ENCODE measurements at regions not wholly inside any gene's neighbourhood (a gene's known extent, or its start where the extent isn't known, plus 50 kb on each side); places are given as distances from the start of the nearest gene placed in this dataset.

DNA sequence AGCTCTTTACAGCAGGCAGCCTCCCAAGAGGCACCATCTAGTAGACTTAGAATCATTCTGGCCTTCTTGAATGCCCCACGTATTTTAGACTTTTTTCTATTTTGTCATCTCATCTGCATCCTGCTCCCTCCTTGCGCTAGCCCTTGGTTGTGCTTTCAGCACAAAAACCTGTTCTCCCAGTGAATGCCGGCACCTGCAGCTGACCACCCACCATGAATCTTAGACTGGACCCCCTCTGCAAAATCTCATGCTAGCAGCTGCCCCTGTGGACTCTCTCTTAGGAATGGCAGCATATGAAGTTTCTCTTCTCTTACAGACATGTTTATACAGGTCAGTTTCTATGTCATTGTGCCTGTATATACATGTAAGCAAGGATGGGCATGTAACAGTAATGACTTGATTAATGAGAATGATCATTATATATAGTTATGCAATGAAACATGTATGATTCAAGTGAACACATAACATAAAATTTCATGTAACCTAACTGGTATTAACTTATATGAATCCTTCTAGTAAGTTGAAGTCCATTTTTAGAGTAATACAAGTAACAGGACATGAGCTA lies 159.8 kb downstream of the SUCLG1 start:
- no peak for DNase-seq (ENCODE audit: low read depth, low spot score)
- no peak overlapping the region for H3K4me3 ChIP-seq
- H3K9ac ChIP-seq (ENCODE audit: insufficient read length), result no peak overlapping the region
- no peaks in the 10 kb centered on the region for H3K9me3 ChIP-seq (ENCODE audit: low read depth, low read length)
- H3K36me3 ChIP-seq (ENCODE audit: insufficient read depth, low read length), result no peaks in the 10 kb centered on the region
- no peak overlapping the region for H3K27ac ChIP-seq
- TF ChIP-seq FOXP2 (optimal IDR thresholded peaks at IDR 0.05; ENCODE audit: control extremely low read depth, extremely low read length, insufficient read depth) (no peak), POLR2AphosphoS5 (IDR thresholded peaks at IDR 0.05; ENCODE audit: borderline replicate concordance, low read depth, low read length) (no peak), EZH2 (IDR thresholded peaks at IDR 0.05) (no peak)

DNA sequence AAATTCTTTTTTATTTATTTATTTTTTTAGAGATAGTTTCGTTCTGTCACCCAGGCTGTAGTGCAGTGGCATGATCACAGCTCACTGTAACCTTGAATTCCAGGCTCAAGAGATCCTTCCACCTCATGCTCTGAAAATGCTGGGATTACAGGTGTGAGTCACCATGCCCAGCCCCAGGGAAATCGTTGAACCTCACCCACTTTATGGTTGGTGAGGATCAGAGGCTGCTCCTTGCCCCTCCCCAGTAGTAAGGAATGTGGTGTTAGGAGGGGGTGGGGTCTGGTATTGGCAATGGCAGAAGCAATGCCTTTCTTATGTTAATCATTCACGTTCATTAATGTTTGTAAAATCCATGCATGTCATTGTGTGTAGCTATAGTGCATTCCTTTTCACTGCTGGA lies 161.9 kb downstream of the SUCLG1 start:
- no peak for TF ChIP-seq POLR2AphosphoS5 (IDR thresholded peaks at IDR 0.05; ENCODE audit: borderline replicate concordance, low read depth, low read length)
- no peak for TF ChIP-seq FOXP2 (optimal IDR thresholded peaks at IDR 0.05; ENCODE audit: control extremely low read depth, extremely low read length, insufficient read depth)
- TF ChIP-seq EZH2 (IDR thresholded peaks at IDR 0.05), result no peak
- Histone ChIP-seq H3K36me3 (ENCODE audit: insufficient read depth, low read length) (no peaks in the 10 kb centered on the region), H3K9me3 (ENCODE audit: low read depth, low read length) (no peaks in the 10 kb centered on the region), H3K9ac (ENCODE audit: insufficient read length) (no peak overlapping the region), H3K4me3 (no peak overlapping the region), H3K27ac (no peak overlapping the region)
- no peak for DNase-seq (ENCODE audit: low read depth, low spot score)

DNA sequence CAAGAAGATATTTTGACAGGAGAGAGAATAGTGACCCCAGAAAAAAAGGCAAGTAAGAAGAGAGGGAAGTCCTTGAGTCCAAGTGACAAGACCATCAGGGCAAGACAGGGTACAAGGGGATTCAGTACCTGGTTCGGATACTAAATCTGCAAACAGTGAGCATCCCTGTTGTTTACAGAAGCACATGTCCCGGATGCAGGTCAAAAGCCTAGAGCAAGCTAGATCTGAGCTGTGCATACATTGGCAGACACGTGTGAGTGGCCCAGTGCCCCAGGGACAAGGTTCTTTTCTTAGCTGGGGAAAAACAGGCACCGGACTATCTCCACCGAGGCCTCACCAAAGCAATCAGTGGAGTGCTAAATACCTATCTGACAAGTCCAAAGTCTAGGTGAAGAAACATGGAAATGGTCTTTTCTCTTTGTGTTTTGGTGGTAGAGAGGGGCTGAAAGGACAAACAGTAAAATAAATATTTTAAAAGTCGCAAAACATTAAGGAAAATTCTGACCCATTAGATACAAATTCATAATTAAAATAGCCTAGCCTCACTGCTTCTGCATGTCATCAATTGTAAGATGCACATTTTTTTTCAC lies 165.2 kb downstream of the SUCLG1 start:
- DNase-seq (ENCODE audit: low read depth, low spot score), result no peak
- Histone ChIP-seq H3K27ac (no peak overlapping the region), H3K9ac (ENCODE audit: insufficient read length) (no peak overlapping the region), H3K9me3 (ENCODE audit: low read depth, low read length) (no peaks in the 10 kb centered on the region), H3K4me3 (no peak overlapping the region), H3K36me3 (ENCODE audit: insufficient read depth, low read length) (no peaks in the 10 kb centered on the region)
- TF ChIP-seq EZH2 (IDR thresholded peaks at IDR 0.05), result no peak
- TF ChIP-seq FOXP2 (optimal IDR thresholded peaks at IDR 0.05; ENCODE audit: control extremely low read depth, extremely low read length, insufficient read depth), result no peak
- TF ChIP-seq POLR2AphosphoS5 (IDR thresholded peaks at IDR 0.05; ENCODE audit: borderline replicate concordance, low read depth, low read length), result no peak

DNA sequence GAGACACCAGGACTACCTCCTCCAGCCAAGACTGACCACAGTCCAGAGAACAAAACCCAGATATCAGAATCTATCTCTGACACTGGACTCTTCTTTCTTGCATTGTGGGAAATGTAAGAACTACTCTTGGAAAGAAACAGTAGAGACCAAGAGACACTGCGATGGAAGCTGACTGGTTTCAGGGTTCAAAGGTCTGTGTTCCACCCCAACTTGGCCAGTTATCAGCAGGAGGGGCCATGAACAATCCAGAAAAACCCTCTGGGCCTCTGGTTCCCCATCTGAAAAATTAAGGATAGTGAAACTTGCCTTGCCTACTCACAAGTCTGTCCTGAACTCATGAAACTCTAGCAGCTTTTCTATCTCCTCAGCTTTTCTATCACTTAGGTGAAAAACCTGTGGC lies 166.5 kb downstream of the SUCLG1 start:
- Histone ChIP-seq H3K9ac (ENCODE audit: insufficient read length) (no peak overlapping the region), H3K9me3 (ENCODE audit: low read depth, low read length) (no peaks in the 10 kb centered on the region), H3K27ac (no peak overlapping the region), H3K4me3 (no peak overlapping the region), H3K36me3 (ENCODE audit: insufficient read depth, low read length) (no peaks in the 10 kb centered on the region)
- DNase-seq (ENCODE audit: low read depth, low spot score), result no peak
- TF ChIP-seq POLR2AphosphoS5 (IDR thresholded peaks at IDR 0.05; ENCODE audit: borderline replicate concordance, low read depth, low read length) (no peak), EZH2 (IDR thresholded peaks at IDR 0.05) (no peak), FOXP2 (optimal IDR thresholded peaks at IDR 0.05; ENCODE audit: control extremely low read depth, extremely low read length, insufficient read depth) (no peak)

DNA sequence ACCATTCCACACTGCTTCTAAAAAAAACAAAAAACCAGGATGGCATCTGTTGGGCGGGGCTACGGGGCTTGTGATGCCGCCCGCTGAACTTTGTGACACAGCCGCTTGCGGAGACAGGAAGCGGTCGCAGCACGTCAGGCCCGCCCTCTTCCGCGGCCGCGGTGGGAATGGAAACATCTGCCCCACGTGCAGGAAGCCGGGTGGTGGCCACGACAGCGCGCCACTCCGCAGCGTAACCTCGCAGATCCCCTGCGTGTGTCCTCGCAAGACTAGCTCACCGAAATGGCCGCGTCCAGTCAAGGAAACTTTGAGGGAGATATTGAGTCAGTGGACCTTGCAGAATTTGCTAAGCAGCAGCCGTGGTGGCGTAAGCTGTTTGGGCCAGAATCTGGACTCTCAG lies 168.5 kb downstream of the SUCLG1 start:
- Histone ChIP-seq H3K9me3 (ENCODE audit: low read depth, low read length) (no peaks in the 10 kb centered on the region), H3K27ac (no peak overlapping the region), H3K9ac (ENCODE audit: insufficient read length) (no peak overlapping the region), H3K36me3 (ENCODE audit: insufficient read depth, low read length) (no peaks in the 10 kb centered on the region), H3K4me3 (no peak overlapping the region)
- DNase-seq (ENCODE audit: low read depth, low spot score), result no peak
- TF ChIP-seq POLR2AphosphoS5 (IDR thresholded peaks at IDR 0.05; ENCODE audit: borderline replicate concordance, low read depth, low read length), result no peak
- TF ChIP-seq FOXP2 (optimal IDR thresholded peaks at IDR 0.05; ENCODE audit: control extremely low read depth, extremely low read length, insufficient read depth), result no peak

DNA sequence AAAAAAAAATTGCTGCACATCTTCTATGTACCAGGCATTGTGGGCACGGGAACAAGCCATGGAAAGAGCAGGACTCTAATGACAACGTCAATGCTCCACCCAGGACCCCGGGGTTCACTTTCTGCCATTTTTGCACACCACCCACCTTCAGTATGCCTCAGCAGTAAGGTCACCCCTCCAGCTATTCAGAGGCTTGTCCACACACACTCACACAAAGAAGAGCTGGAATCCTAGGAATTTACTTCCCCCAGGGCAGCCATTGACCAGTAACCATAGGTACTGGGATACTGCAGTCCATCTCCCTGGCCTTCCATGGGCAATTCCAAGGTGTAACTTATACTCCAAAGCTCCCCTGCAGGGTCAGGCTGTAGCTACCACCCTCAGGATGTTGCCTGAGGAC lies 170.8 kb downstream of the SUCLG1 start:
- no peak for TF ChIP-seq POLR2AphosphoS5 (IDR thresholded peaks at IDR 0.05; ENCODE audit: borderline replicate concordance, low read depth, low read length)
- no peak for TF ChIP-seq FOXP2 (optimal IDR thresholded peaks at IDR 0.05; ENCODE audit: control extremely low read depth, extremely low read length, insufficient read depth)
- TF ChIP-seq EZH2 (IDR thresholded peaks at IDR 0.05), result no peak
- no peak overlapping the region for H3K4me3 ChIP-seq
- H3K9ac ChIP-seq (ENCODE audit: insufficient read length), result no peak overlapping the region
- no peak overlapping the region for H3K27ac ChIP-seq
- H3K9me3 ChIP-seq (ENCODE audit: low read depth, low read length), result no peaks in the 10 kb centered on the region
- H3K36me3 ChIP-seq (ENCODE audit: insufficient read depth, low read length), result no peaks in the 10 kb centered on the region
- no peak for DNase-seq (ENCODE audit: low read depth, low spot score)

DNA sequence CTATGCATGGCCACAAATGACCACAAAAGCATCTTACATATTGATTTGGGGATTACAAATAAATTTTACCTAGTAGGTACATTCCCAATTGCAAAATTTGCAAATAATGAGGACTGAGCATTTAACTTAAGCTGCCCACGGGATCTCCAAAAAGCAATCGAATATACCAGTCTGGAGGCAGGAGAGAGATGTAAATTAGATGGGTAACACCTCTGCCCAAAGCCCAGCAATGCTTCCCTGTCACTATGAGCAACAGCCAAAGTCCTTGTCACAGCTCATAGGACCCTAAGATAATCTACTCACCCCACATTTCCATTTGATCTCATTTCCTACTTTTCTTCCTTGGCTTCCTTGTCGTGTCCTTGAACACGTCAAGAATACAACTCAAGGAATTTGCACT lies 172.2 kb downstream of the SUCLG1 start:
- Histone ChIP-seq H3K27ac (no peak overlapping the region), H3K36me3 (ENCODE audit: insufficient read depth, low read length) (no peaks in the 10 kb centered on the region), H3K4me3 (no peak overlapping the region), H3K9me3 (ENCODE audit: low read depth, low read length) (no peaks in the 10 kb centered on the region), H3K9ac (ENCODE audit: insufficient read length) (no peak overlapping the region)
- no peak for TF ChIP-seq EZH2 (IDR thresholded peaks at IDR 0.05)
- TF ChIP-seq FOXP2 (optimal IDR thresholded peaks at IDR 0.05; ENCODE audit: control extremely low read depth, extremely low read length, insufficient read depth), result no peak
- TF ChIP-seq POLR2AphosphoS5 (IDR thresholded peaks at IDR 0.05; ENCODE audit: borderline replicate concordance, low read depth, low read length), result no peak
- no peak for DNase-seq (ENCODE audit: low read depth, low spot score)

DNA sequence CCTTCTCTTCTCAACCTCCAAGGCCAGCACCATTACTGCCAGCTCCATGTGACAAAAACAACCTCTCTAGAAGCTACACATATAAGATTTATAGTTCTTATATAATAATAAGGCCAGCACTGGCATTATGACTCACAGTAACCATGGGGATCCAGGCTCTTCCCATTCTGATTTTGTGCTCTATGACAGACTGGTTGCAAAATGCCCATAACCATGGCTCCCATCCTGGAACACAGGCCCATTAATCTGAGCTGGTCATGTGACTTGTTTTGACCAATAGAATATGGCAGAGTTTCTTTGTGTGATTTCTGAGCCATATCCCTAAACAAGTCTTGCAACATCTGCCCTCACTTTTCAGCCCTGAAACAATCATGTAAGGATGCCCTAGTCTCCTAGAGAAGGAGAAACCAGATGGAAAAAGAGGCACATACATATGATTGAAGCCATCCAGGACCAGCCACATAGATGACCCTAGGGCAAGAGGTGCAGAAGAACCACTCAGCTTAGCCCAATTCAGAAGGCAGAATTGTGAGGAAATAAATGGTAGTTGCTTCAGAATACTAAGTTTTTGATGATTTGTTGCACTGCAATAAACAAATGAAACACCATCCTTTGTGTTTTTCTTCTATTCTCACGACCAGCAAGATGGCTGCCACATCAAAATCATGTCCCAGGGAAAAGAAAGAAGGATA lies 173.9 kb downstream of the SUCLG1 start:
- Histone ChIP-seq H3K27ac (no peak overlapping the region), H3K4me3 (no peak overlapping the region), H3K9ac (ENCODE audit: insufficient read length) (no peak overlapping the region), H3K9me3 (ENCODE audit: low read depth, low read length) (no peaks in the 10 kb centered on the region), H3K36me3 (ENCODE audit: insufficient read depth, low read length) (no peaks in the 10 kb centered on the region)
- no peak for DNase-seq (ENCODE audit: low read depth, low spot score)
- TF ChIP-seq FOXP2 (optimal IDR thresholded peaks at IDR 0.05; ENCODE audit: control extremely low read depth, extremely low read length, insufficient read depth), result no peak
- no peak for TF ChIP-seq EZH2 (IDR thresholded peaks at IDR 0.05)
- no peak for TF ChIP-seq POLR2AphosphoS5 (IDR thresholded peaks at IDR 0.05; ENCODE audit: borderline replicate concordance, low read depth, low read length)

All from SK-N-MC (cell line).